ENCODE measurements at regions not wholly inside any gene's neighbourhood (a gene's known extent, or its start where the extent isn't known, plus 50 kb on each side); places are given as distances from the start of the nearest gene placed in this dataset.

DNA sequence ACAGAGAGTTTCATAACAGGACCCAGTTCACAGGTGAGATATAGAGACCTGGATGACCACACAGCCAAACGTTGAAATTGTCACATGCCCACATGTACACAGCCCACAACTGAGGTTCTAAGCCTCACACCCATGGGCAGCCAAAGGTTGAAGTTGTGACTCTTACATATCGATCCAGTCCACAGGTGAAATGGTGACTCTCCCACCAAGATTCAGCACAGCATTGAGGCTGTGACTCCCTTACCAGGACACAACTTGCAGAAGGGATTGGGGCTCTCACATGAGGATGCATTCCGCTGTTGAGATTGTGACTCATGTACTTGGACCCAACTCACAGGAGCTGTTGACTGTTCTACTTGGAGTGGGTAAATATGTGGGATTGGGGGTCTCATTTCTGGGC is 1836.4 kb downstream of the TP53TG3F start:
- TF ChIP-seq, protein P1, sequence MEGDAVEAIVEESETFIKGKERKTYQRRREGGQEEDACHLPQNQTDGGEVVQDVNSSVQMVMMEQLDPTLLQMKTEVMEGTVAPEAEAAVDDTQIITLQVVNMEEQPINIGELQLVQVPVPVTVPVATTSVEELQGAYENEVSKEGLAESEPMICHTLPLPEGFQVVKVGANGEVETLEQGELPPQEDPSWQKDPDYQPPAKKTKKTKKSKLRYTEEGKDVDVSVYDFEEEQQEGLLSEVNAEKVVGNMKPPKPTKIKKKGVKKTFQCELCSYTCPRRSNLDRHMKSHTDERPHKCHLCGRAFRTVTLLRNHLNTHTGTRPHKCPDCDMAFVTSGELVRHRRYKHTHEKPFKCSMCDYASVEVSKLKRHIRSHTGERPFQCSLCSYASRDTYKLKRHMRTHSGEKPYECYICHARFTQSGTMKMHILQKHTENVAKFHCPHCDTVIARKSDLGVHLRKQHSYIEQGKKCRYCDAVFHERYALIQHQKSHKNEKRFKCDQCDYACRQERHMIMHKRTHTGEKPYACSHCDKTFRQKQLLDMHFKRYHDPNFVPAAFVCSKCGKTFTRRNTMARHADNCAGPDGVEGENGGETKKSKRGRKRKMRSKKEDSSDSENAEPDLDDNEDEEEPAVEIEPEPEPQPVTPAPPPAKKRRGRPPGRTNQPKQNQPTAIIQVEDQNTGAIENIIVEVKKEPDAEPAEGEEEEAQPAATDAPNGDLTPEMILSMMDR (IDR thresholded peaks at IDR 0.05): no peak
- no peak for TF ChIP-seq POLR2A (IDR thresholded peaks at IDR 0.05)

All from adrenal gland (tissue), 5 donors.